Gastrocnemius medialis (tissue), 4 donors: ENCODE measurements at regions not wholly inside any gene's neighbourhood (a gene's known extent, or its start where the extent isn't known, plus 50 kb on each side); places are given as distances from the start of the nearest gene placed in this dataset.

Source experiments
- CTCF ChIP-seq, 5 experiments: fragments of 450-650 bp in 3 of 5; fragments of 200-600 bp in 2 of 5; sonication (generic) in 2 of 5; IDR thresholded peaks in 4 of 5; conservative IDR thresholded peaks in 1 of 5; 1 replicate in 4 of 5; 2 replicates in 1 of 5; pipeline ENCODE4 v1.5.1; 2016 to 2019; ENCODE audit warnings: antibody characterized with exemption in 5 of 5, mild to moderate bottlenecking in 3 of 5, moderate library complexity in 3 of 5
- POLR2A ChIP-seq, 2 donors: fragments of 450-650 bp; IDR thresholded peaks; one replicate each; pipeline ENCODE4 v1.6.1; 2017; ENCODE audit warnings: antibody characterized with exemption in 2 of 2, mild to moderate bottlenecking in 2 of 2, moderate library complexity in 2 of 2

GRCh38 chr2:181364492-181365170 lies 92.6 kb upstream of the ITGA4 start:
- TF ChIP-seq POLR2A (IDR thresholded peaks at IDR 0.05): no peak
- no peak for TF ChIP-seq CTCF (IDR thresholded peaks at IDR 0.05 in 4 of 5, conservative IDR thresholded peaks at IDR 0.05 in 1 of 5)
